Psoas muscle (tissue), 7 donors: ENCODE measurements at regions not wholly inside any gene's neighbourhood (a gene's known extent, or its start where the extent isn't known, plus 50 kb on each side); places are given as distances from the start of the nearest gene placed in this dataset.

Experiments
- ATAC-seq, 4 donors: fragments of 200-7000 bp; cut with Tn5 transposase; one replicate each; pipeline ENCODE4 v1.9.1; 2020; ENCODE audit warnings: moderate library complexity in 3 of 4, mild to moderate bottlenecking in 2 of 4
- DNase-seq, 2 donors: peaks; one replicate each; pipeline ENCODE4 v3.0.0-alpha.2; 2020
- H3K27ac ChIP-seq: fragments of 200-600 bp; one replicate; pipeline ENCODE4 v1.8.0; 2022
- H3K27me3 ChIP-seq, 3 donors: fragments of 200-600 bp in 1 of 3; one replicate each; pipeline versions ENCODE4 v1.6.1 to v1.8.0; 2013 to 2022; ENCODE audit warnings: low read length in 2 of 3, mild to moderate bottlenecking in 2 of 3, moderate library complexity in 1 of 3; ENCODE audit not compliant: insufficient read depth in 3 of 3
- H3K36me3 ChIP-seq, 2 donors: fragments of 200-600 bp in 1 of 2; one replicate each; pipeline versions ENCODE4 v1.6.1 to v1.8.0; 2013 to 2022; ENCODE audit warnings: low read depth in 1 of 2, mild to moderate bottlenecking in 1 of 2, moderate library complexity in 1 of 2; ENCODE audit not compliant: insufficient read depth in 1 of 2
- H3K4me1 ChIP-seq: fragments of 200-600 bp; one replicate; pipeline ENCODE4 v1.8.0; 2022
- H3K4me3 ChIP-seq: fragments of 200-600 bp; one replicate; pipeline ENCODE4 v1.8.0; 2022; ENCODE audit warnings: mild to moderate bottlenecking
- H3K9me3 ChIP-seq: fragments of 200-600 bp; one replicate; pipeline ENCODE4 v1.8.0; 2022
- WGBS, 3 donors: extraction: QIAGEN DNeasy Blood & Tissue Kit; methylation state at CpG; one replicate each; pipeline versions ENCODE4 v1.1.6 to v1.1.7; 2013; 5-methylcytosine and 5-hydroxymethylcytosine counted together
- intact Hi-C, 2 donors: fragments of 100-400 bp; cut with DNase I; formaldehyde crosslinking; loops; one replicate each; pipeline versions ENCODE4 v1.11.0 to v1.14.2; 2022
- TF ChIP-seq, protein P1 (sequence below): fragments of 200-600 bp; IDR thresholded peaks from one replicate; pipeline ENCODE4 v1.8.0; 2022; ENCODE audit warnings: antibody characterized with exemption
- donor health status: healthy with polysubstance abuse.
- donor health status: DM: no; HTN: no; CAD: no; lungs with moderate emphysema.
- donor health status: Bipolar disorder and iron deficiency.
- donor health status: healthy.
- donor health status: DM: yes; HTN: yes; CAD: no.
- donor health status: DM: no; HTN: no; CAD: no.
- donor health status: DM: yes; HTN: yes; CAD: no.

DNA sequence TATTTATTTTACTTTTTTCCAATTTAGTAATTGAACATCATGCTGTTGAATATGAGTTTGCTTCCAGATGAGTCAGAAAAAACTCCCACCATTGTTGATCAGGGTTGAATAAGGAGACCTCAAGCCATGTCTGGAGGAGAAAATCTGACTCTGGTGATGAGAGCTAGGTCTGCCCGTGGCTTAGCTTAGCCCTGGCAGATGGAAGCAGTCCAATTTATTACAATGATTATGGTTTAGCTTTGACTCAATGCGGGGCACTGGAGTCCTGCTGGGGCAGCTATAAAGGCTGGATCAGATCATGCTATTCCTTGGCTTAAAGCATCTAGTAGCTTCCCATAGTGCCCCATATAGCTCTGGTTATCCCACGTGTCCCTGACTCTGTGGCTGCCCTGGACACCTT is 506.5 kb downstream of the MN1 start:
- H3K27ac ChIP-seq: no peak overlapping the region
- no peaks in the 10 kb centered on the region for H3K9me3 ChIP-seq
- intact Hi-C loops: no loop called here
- H3K4me1 ChIP-seq: no peaks in the 10 kb centered on the region
- ATAC-seq (no peak), DNase-seq (no peak)
- 51 to 56% (median 52%) methylated on average over 3 of the region's 3 CpGs for WGBS, 3 donors
- H3K4me3 ChIP-seq: no peak overlapping the region
- H3K36me3 ChIP-seq: no peaks in the 10 kb centered on the region
- TF ChIP-seq, protein P1, sequence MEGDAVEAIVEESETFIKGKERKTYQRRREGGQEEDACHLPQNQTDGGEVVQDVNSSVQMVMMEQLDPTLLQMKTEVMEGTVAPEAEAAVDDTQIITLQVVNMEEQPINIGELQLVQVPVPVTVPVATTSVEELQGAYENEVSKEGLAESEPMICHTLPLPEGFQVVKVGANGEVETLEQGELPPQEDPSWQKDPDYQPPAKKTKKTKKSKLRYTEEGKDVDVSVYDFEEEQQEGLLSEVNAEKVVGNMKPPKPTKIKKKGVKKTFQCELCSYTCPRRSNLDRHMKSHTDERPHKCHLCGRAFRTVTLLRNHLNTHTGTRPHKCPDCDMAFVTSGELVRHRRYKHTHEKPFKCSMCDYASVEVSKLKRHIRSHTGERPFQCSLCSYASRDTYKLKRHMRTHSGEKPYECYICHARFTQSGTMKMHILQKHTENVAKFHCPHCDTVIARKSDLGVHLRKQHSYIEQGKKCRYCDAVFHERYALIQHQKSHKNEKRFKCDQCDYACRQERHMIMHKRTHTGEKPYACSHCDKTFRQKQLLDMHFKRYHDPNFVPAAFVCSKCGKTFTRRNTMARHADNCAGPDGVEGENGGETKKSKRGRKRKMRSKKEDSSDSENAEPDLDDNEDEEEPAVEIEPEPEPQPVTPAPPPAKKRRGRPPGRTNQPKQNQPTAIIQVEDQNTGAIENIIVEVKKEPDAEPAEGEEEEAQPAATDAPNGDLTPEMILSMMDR: no peak
- peaks cover 0 to 52% (median 12%) of the 10 kb centered on the region in 3 donors for H3K27me3 ChIP-seq

DNA sequence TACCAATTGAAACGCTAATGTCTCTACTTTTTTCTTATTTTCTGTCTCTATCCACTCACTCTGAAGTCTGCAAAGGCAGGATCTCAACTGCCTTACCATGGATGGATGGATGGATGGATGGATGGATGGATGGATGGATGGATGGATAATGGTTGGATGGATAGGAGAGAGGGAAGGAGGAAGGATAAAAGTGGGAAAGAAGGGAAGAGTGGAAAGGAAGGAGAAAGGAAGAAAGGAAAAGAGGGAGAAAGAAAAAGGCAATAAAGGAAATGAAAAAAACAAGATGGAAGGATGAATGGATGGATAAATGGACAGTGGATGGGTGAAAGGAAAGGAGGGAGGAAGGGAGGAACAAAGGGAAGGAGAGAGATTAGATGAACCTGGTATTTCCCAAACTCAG is 506.0 kb downstream of the MN1 start:
- ATAC-seq: no peak
- Histone ChIP-seq H3K36me3 (no peaks in the 10 kb centered on the region), H3K27ac (no peak overlapping the region), H3K27me3 (peaks cover 0 to 57% (median 12%) of the 10 kb centered on the region in 3 donors), H3K4me1 (no peaks in the 10 kb centered on the region), H3K9me3 (no peaks in the 10 kb centered on the region), H3K4me3 (no peak overlapping the region)
- WGBS, 3 donors: 83 to 89% (median 84%) methylated on average over 1 of the region's 1 CpG
- intact Hi-C loops: no loop called here
- TF ChIP-seq, protein P1: no peak
- no peak for DNase-seq

DNA sequence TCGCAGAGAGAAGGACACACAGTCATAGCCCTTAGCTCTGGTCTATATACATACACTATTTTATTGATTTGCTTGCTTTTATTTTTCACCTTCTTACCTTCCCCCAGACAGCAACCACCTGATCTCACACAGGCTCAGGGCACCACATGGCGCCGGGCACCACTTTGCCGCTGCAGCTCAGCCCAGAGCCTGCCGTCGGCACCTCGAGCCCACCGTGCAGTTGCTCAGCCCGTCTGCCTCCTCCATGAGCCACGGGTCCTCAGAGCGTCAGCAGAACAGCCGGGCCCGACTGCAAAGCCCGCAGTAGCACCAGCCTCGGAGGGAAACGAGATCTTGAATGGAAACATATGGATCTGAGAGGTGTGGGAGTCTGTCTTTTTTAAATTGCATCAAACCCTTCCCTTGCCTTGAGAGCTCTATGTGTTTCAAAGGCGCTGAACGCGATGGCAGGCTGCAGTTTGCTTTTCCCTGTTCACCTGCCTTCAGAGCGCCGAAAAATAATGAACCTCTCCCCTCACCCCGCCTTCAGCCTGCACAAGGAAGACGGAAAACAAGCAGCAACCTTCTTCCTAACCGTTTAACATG is 505.4 kb downstream of the MN1 start:
- H3K9me3 ChIP-seq: no peaks in the 10 kb centered on the region
- no peaks in the 10 kb centered on the region for H3K36me3 ChIP-seq
- ATAC-seq (no peak), DNase-seq (no peak)
- TF ChIP-seq, protein P1: no peak
- no peak overlapping the region for H3K4me3 ChIP-seq
- H3K27ac ChIP-seq: no peak overlapping the region
- intact Hi-C loops: no loop called here
- H3K27me3 ChIP-seq: peaks cover 0 to 57% (median 12%) of the 10 kb centered on the region in 3 donors
- 46 to 48% (median 47%) methylated on average over 24 of the region's 24 CpGs for WGBS, 3 donors
- no peaks in the 10 kb centered on the region for H3K4me1 ChIP-seq

DNA sequence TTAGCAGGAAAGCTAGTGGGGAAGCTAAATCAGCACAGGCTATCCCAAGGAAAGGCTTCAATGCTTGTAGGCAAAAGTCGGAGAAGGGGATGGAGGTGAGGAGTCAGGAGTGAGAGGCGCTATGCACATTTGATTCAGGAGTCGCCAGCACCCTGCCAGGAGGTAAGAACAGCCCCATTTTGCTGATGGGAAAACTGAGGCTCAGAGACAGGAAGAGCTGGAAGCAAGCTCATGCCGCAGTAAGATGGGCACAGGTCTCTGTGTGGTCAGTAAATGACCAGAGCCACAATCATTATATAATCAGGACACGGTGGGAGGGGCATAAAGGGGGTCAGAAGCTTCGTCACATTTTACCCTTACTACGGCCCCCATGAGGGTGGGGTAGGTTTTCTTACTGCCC is 504.4 kb downstream of the MN1 start:
- intact Hi-C loops: no loop called here
- ATAC-seq: no peak
- WGBS, 3 donors: 81 to 83% (median 82%) methylated on average over 7 of the region's 7 CpGs

More for the DNA sequence above, 504.4 kb downstream of the MN1 start:
- Histone ChIP-seq H3K36me3 (no peaks in the 10 kb centered on the region), H3K4me1 (no peaks in the 10 kb centered on the region), H3K4me3 (no peak overlapping the region), H3K27ac (no peak overlapping the region), H3K9me3 (no peaks in the 10 kb centered on the region), H3K27me3 (peaks cover 0 to 57% (median 12%) of the 10 kb centered on the region in 3 donors)
- TF ChIP-seq, protein P1: no peak
- DNase-seq: no peak
